Uterus (tissue), 2 donors: ENCODE measurements at regions not wholly inside any gene's neighbourhood (a gene's known extent, or its start where the extent isn't known, plus 50 kb on each side); places are given as distances from the start of the nearest gene placed in this dataset.

Experiments used
- POLR2A ChIP-seq, 2 donors: fragments of 450-650 bp; IDR thresholded peaks; one replicate each; pipeline ENCODE4 v1.6.1; 2016; ENCODE audit warnings: antibody characterized with exemption in 2 of 2, mild to moderate bottlenecking in 1 of 2, moderate library complexity in 1 of 2
- TF ChIP-seq, protein P1 (sequence below), 4 experiments: fragments of 200-600 bp in 2 of 4; fragments of 450-650 bp in 2 of 4; sonication (generic) in 2 of 4; IDR thresholded peaks; one replicate each; pipeline ENCODE4 v1.5.1; 2016 to 2019; ENCODE audit warnings: antibody characterized with exemption in 4 of 4, mild to moderate bottlenecking in 2 of 4, moderate library complexity in 1 of 4

DNA sequence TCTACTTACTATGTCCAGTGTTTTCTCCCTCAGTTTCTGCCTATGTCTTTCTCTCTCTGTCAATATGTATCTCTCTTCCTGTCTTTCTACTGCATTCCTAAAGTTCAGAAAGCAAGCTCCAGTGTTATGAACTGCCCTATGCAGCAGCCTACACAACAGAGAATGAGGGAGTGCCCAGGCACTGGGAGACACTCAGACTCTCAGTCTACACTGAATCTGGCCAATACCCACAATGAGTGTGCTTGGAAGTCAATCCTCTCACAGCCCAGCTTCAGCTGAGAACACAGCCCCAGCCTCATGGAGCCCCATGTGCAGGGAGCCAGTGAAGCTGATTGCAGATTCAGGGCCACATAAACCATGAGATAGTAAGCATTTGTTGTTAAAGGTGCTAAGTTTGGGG lies 128.7 kb downstream of the ALG10 start:
- TF ChIP-seq, protein P1, sequence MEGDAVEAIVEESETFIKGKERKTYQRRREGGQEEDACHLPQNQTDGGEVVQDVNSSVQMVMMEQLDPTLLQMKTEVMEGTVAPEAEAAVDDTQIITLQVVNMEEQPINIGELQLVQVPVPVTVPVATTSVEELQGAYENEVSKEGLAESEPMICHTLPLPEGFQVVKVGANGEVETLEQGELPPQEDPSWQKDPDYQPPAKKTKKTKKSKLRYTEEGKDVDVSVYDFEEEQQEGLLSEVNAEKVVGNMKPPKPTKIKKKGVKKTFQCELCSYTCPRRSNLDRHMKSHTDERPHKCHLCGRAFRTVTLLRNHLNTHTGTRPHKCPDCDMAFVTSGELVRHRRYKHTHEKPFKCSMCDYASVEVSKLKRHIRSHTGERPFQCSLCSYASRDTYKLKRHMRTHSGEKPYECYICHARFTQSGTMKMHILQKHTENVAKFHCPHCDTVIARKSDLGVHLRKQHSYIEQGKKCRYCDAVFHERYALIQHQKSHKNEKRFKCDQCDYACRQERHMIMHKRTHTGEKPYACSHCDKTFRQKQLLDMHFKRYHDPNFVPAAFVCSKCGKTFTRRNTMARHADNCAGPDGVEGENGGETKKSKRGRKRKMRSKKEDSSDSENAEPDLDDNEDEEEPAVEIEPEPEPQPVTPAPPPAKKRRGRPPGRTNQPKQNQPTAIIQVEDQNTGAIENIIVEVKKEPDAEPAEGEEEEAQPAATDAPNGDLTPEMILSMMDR (IDR thresholded peaks at IDR 0.05), result no peak
- TF ChIP-seq POLR2A (IDR thresholded peaks at IDR 0.05), result no peak
